ENCODE measurements at regions not wholly inside any gene's neighbourhood (a gene's known extent, or its start where the extent isn't known, plus 50 kb on each side); places are given as distances from the start of the nearest gene placed in this dataset.

- peaks cover 15% of the 10 kb centered on the region for H3K4me1 Mint-ChIP-seq
- no peaks in the 10 kb centered on the region for H3K36me3 Mint-ChIP-seq (ENCODE audit: low read depth)
- no peak for DNase-seq
- peaks cover 2% of the 10 kb centered on the region for H3K27me3 Mint-ChIP-seq (ENCODE audit: low read depth, poor library complexity)
- H3K4me3 Mint-ChIP-seq, result no peak overlapping the region
- H3K9me3 Mint-ChIP-seq, result no peaks in the 10 kb centered on the region
- H3K27ac Mint-ChIP-seq, result no peak overlapping the region
- TF ChIP-seq CTCF (IDR thresholded peaks at IDR 0.05), result no peak
These were observed 53.5 kb upstream of the SPOPL start for GRCh38 chr2:138447889-138448570.

Measured in nephron progenitor cell (in vitro differentiated cells).